Right lobe of liver (tissue), 4 donors: ENCODE measurements at regions not wholly inside any gene's neighbourhood (a gene's known extent, or its start where the extent isn't known, plus 50 kb on each side); places are given as distances from the start of the nearest gene placed in this dataset.

ENCODE experiments used
- CTCF ChIP-seq, 4 donors: fragments of 200-600 bp in 3 of 4; fragments of 450-650 bp in 1 of 4; IDR thresholded peaks; one replicate each; pipeline versions ENCODE4 v1.5.1 to v1.8.0; 2016 to 2022; ENCODE audit warnings: antibody characterized with exemption in 4 of 4, mild to moderate bottlenecking in 2 of 4
- POLR2A ChIP-seq: fragments of 450-650 bp; IDR thresholded peaks from one replicate; pipeline ENCODE4 v1.6.1; 2017; ENCODE audit warnings: antibody characterized with exemption, mild to moderate bottlenecking
- donor health status: DM: no; HTN: no; CAD: no.
- donor health status: DM: no; HTN: no; CAD: no.
- donor health status: DM: no; HTN: yes; CAD: no.

DNA sequence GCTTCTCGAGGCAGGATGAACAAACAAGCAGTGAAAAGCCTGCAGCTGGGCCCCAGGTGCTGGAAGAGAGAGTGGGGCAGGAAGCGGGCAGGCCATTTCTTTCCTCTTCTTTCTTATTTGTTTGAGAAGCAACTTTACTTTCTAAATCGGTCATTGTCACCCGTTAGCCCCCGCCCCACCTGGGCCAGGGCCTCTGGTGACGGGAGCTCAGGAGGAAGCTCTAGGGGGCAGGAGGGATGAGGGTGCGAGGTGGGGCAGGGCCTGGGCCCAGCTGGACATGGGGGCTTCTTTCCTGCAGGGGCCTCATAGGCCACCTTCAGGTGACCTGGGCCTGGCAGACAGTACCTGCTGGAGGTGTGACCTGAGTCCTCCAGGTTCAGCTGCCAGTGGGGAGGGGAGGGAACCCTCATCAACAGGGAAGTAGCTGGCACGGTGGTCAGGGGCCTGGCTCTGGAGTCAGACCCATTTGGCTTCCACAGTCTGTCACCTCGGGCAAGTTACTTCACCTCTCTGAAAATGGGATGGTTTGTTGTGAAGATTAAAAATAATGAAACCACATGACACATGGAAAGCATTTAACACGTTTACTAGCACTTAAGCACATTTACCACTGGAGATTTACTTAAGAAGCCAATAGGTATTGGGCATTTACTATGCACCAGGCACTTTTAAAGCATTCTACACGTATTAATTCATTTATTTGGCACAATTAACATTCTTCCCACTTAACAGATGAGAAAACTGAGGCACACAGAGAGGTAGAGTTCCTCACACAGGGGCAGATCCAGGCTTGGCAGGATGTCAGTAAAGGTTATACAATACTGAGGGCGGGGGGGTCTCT lies 54.1 kb upstream of the ID3 start:
- TF ChIP-seq CTCF (IDR thresholded peaks at IDR 0.05), result no peak
- no peak for TF ChIP-seq POLR2A
